HEK293 (cell line): ENCODE measurements at regions not wholly inside any gene's neighbourhood (a gene's known extent, or its start where the extent isn't known, plus 50 kb on each side); places are given as distances from the start of the nearest gene placed in this dataset.

Experiments
- CTCF ChIA-PET: fragments of 350-600 bp; formaldehyde crosslinking; extraction: SDS; loops from one replicate; lab custom pipeline; 2021; ENCODE audit warnings: antibody characterized with exemption; lab: Yijun Ruan, JAX
- POLR2A ChIA-PET: fragments of 300-600 bp; formaldehyde crosslinking; extraction: SDS; loops from one replicate; lab custom pipeline; 2020; ENCODE audit warnings: antibody characterized with exemption, inconsistent platforms; lab: Yijun Ruan, JAX
- H3K27ac ChIP-seq: fragments of 200-500 bp; sonication (Bioruptor generic); 2 replicates; pipeline ENCODE4 v1.5.1; 2014; ENCODE audit warnings: low read depth, low read length, control low read depth, inconsistent platforms; ENCODE audit errors: extremely low read depth
- H3K36me3 ChIP-seq, 2 experiments: fragments of 200-500 bp in 1 of 2; sonication (Bioruptor generic) in 1 of 2; 1 replicate in 1 of 2; 2 replicates in 1 of 2; pipeline ENCODE4 v1.5.1; 2014 to 2017; ENCODE audit warnings: inconsistent platforms in 2 of 2, low read length in 2 of 2; ENCODE audit not compliant: control insufficient read depth in 2 of 2, insufficient read depth in 1 of 2
- H3K4me1 ChIP-seq: fragments of 200-500 bp; sonication (Bioruptor generic); 2 replicates; pipeline ENCODE4 v1.5.1; 2014; ENCODE audit warnings: mild to moderate bottlenecking, low read length, inconsistent platforms; ENCODE audit not compliant: control insufficient read depth, insufficient read depth
- H3K4me3 ChIP-seq: 2 replicates; pipeline ENCODE4 v1.5.1; 2011; ENCODE audit warnings: low read depth, mild to moderate bottlenecking, control low read depth, low read length, moderate library complexity
- H3K9me3 ChIP-seq: fragments of 200-500 bp; sonication (Bioruptor generic); 2 replicates; pipeline ENCODE4 v1.5.1; 2014; ENCODE audit warnings: low read depth, low read length, inconsistent platforms; ENCODE audit not compliant: control insufficient read depth, insufficient read depth
- HOXD13 ChIP-seq: sonication (generic); formaldehyde crosslinking; IDR thresholded peaks from 2 replicates; pipeline ENCODE4 v1.8.0; 2022; ENCODE audit warnings: missing genetic modification reagents, borderline replicate concordance
- IKZF3 ChIP-seq: fragments of 450-650 bp; IDR thresholded peaks from 2 replicates; pipeline ENCODE4 v1.5.0; 2018; ENCODE audit warnings: missing biosample characterization, mild to moderate bottlenecking, missing genetic modification characterization, moderate library complexity
- YY2 ChIP-seq: fragments of 450-650 bp; formaldehyde crosslinking; IDR thresholded peaks from 2 replicates; pipeline ENCODE4 v1.5.1; 2016; ENCODE audit warnings: missing biosample characterization, missing genetic modification characterization
- ZNF169 ChIP-seq: fragments of 450-650 bp; formaldehyde crosslinking; IDR thresholded peaks from 2 replicates; pipeline ENCODE4 v1.5.1; 2016; ENCODE audit warnings: missing biosample characterization, missing genetic modification characterization
- ZNF175 ChIP-seq: fragments of 450-650 bp; formaldehyde crosslinking; IDR thresholded peaks from 2 replicates; pipeline ENCODE4 v1.5.1; 2016; ENCODE audit warnings: missing biosample characterization, missing genetic modification characterization
- ZNF24 ChIP-seq: fragments of 450-650 bp; formaldehyde crosslinking; IDR thresholded peaks from 2 replicates; pipeline ENCODE4 v1.5.1; 2016; ENCODE audit warnings: missing biosample characterization, missing genetic modification characterization
- ZNF311 ChIP-seq: fragments of 450-650 bp; formaldehyde crosslinking; IDR thresholded peaks from 2 replicates; pipeline ENCODE4 v1.5.1; 2017; ENCODE audit warnings: missing biosample characterization, missing genetic modification characterization, borderline replicate concordance
- ZNF394 ChIP-seq: fragments of 450-650 bp; formaldehyde crosslinking; IDR thresholded peaks from 2 replicates; pipeline ENCODE4 v1.5.1; 2016; ENCODE audit warnings: missing biosample characterization, missing genetic modification characterization, mild to moderate bottlenecking, moderate library complexity, borderline replicate concordance
- ZNF561 ChIP-seq: fragments of 450-650 bp; IDR thresholded peaks from 2 replicates; pipeline ENCODE4 v1.5.1; 2018; ENCODE audit warnings: missing biosample characterization, missing genetic modification characterization, borderline replicate concordance
- ZNF677 ChIP-seq: fragments of 450-650 bp; IDR thresholded peaks from 2 replicates; pipeline ENCODE4 v1.5.0; 2018; ENCODE audit warnings: missing biosample characterization, mild to moderate bottlenecking, missing genetic modification characterization, moderate library complexity
- ZNF777 ChIP-seq: fragments of 450-650 bp; formaldehyde crosslinking; IDR thresholded peaks from 2 replicates; pipeline ENCODE4 v1.5.1; 2017; ENCODE audit warnings: missing biosample characterization, missing genetic modification characterization, borderline replicate concordance
- TF ChIP-seq, protein P1 (sequence below): fragments of 450-650 bp; formaldehyde crosslinking; IDR thresholded peaks from 2 replicates; pipeline ENCODE4 v1.5.1; 2016; ENCODE audit warnings: missing biosample characterization, missing genetic modification characterization, low read depth
- TF ChIP-seq, protein P2 (sequence below): fragments of 450-650 bp; formaldehyde crosslinking; IDR thresholded peaks from 2 replicates; pipeline ENCODE4 v1.5.1; 2016; ENCODE audit warnings: missing biosample characterization, missing genetic modification characterization
- TF ChIP-seq, protein P3 (sequence below): fragments of 450-650 bp; formaldehyde crosslinking; IDR thresholded peaks from 2 replicates; pipeline ENCODE4 v1.5.1; 2017; ENCODE audit warnings: missing biosample characterization, missing genetic modification characterization
- TF ChIP-seq, protein P4 (sequence below): IDR thresholded peaks from 2 replicates; pipeline ENCODE4 v1.6.1; 2011; ENCODE audit warnings: mild to moderate bottlenecking, low read depth, low read length, borderline replicate concordance
- TF ChIP-seq, protein P5 (sequence below): fragments of 450-650 bp; formaldehyde crosslinking; conservative IDR thresholded peaks from 2 replicates; pipeline ENCODE4 v1.5.1; 2016; ENCODE audit warnings: low read depth, missing biosample characterization, missing genetic modification characterization
- TF ChIP-seq, protein P6 (sequence below): fragments of 450-650 bp; formaldehyde crosslinking; IDR thresholded peaks from 2 replicates; pipeline ENCODE4; 2016; ENCODE audit warnings: missing biosample characterization, missing genetic modification characterization
- TF ChIP-seq, protein P7 (sequence below): fragments of 450-650 bp; IDR thresholded peaks from 2 replicates; pipeline ENCODE4 v1.5.1; 2018; ENCODE audit warnings: missing biosample characterization, mild to moderate bottlenecking, missing genetic modification characterization

DNA sequence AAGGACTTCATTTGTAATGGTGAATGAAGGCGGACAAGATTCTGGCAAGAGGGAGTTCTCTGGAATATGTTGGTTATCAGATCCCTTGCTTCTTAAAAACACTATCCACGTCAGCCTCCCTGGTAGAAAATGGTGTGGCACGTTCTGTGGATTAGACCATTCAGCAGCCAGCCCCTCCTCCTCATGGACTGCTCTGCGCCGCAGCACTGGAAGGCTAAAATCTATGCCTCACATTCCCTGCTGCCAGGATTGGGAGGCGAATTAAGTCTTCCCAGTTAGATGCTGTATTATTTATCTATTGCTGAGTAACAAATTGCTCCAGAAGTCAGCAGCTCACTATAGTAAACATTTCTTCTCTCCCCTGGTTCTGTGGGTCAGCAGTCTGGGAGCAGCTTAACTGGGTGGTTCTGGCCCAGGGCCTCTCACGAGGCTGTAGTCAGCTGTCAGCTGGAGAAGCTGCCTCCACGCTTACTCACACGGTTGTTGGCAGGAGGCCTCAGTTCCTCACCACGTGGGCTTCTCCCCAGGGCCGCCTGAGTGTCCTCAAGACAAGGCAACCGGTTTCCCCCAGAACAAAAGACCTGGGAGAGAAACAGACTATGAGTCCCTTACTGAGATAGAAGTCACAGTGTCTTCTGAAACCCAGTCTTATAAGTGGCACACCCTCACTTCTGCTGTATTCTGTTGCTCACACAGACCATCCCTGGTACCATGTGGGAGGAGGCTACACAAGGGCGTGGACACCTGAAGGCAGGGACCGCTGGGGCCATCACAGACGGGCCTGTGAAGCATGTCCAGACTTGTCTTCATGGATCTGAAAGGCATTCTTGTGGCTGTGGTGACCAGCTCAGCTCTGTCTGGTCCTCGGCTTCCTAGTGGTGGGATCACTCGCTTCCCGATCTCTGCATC, 101.0 kb downstream of the NRN1 start:
- Histone ChIP-seq H3K4me1 (no peaks in the 10 kb centered on the region), H3K4me3 (no peak overlapping the region), H3K36me3 (no peaks in the 10 kb centered on the region), H3K27ac (no peak overlapping the region), H3K9me3 (no peaks in the 10 kb centered on the region)
- POLR2A ChIA-PET, result no interaction called here
- TF ChIP-seq, protein P1, sequence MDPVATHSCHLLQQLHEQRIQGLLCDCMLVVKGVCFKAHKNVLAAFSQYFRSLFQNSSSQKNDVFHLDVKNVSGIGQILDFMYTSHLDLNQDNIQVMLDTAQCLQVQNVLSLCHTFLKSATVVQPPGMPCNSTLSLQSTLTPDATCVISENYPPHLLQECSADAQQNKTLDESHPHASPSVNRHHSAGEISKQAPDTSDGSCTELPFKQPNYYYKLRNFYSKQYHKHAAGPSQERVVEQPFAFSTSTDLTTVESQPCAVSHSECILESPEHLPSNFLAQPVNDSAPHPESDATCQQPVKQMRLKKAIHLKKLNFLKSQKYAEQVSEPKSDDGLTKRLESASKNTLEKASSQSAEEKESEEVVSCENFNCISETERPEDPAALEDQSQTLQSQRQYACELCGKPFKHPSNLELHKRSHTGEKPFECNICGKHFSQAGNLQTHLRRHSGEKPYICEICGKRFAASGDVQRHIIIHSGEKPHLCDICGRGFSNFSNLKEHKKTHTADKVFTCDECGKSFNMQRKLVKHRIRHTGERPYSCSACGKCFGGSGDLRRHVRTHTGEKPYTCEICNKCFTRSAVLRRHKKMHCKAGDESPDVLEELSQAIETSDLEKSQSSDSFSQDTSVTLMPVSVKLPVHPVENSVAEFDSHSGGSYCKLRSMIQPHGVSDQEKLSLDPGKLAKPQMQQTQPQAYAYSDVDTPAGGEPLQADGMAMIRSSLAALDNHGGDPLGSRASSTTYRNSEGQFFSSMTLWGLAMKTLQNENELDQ (tag by site-specific recombination), result no peak
- TF ChIP-seq ZNF311 (no peak), ZNF561 (no peak), ZNF24 (tag by site-specific recombination) (no peak), ZNF777 (tag by site-specific recombination) (no peak), IKZF3 (tag by site-specific recombination) (no peak), YY2 (tag by site-specific recombination) (no peak), ZNF394 (tag by site-specific recombination) (no peak), ZNF677 (no peak), ZNF169 (tag by site-specific recombination) (no peak), ZNF175 (tag by site-specific recombination) (no peak), HOXD13 (CRISPR knock-in tag) (no peak)
- TF ChIP-seq, protein P2, sequence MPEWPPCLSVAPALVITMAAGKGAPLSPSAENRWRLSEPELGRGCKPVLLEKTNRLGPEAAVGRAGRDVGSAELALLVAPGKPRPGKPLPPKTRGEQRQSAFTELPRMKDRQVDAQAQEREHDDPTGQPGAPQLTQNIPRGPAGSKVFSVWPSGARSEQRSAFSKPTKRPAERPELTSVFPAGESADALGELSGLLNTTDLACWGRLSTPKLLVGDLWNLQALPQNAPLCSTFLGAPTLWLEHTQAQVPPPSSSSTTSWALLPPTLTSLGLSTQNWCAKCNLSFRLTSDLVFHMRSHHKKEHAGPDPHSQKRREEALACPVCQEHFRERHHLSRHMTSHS (tag by site-specific recombination), result no peak
- TF ChIP-seq, protein P3, sequence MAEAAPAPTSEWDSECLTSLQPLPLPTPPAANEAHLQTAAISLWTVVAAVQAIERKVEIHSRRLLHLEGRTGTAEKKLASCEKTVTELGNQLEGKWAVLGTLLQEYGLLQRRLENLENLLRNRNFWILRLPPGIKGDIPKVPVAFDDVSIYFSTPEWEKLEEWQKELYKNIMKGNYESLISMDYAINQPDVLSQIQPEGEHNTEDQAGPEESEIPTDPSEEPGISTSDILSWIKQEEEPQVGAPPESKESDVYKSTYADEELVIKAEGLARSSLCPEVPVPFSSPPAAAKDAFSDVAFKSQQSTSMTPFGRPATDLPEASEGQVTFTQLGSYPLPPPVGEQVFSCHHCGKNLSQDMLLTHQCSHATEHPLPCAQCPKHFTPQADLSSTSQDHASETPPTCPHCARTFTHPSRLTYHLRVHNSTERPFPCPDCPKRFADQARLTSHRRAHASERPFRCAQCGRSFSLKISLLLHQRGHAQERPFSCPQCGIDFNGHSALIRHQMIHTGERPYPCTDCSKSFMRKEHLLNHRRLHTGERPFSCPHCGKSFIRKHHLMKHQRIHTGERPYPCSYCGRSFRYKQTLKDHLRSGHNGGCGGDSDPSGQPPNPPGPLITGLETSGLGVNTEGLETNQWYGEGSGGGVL, result no peak
- TF ChIP-seq, protein P4, sequence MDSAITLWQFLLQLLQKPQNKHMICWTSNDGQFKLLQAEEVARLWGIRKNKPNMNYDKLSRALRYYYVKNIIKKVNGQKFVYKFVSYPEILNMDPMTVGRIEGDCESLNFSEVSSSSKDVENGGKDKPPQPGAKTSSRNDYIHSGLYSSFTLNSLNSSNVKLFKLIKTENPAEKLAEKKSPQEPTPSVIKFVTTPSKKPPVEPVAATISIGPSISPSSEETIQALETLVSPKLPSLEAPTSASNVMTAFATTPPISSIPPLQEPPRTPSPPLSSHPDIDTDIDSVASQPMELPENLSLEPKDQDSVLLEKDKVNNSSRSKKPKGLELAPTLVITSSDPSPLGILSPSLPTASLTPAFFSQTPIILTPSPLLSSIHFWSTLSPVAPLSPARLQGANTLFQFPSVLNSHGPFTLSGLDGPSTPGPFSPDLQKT, result no peak
- TF ChIP-seq, protein P5, sequence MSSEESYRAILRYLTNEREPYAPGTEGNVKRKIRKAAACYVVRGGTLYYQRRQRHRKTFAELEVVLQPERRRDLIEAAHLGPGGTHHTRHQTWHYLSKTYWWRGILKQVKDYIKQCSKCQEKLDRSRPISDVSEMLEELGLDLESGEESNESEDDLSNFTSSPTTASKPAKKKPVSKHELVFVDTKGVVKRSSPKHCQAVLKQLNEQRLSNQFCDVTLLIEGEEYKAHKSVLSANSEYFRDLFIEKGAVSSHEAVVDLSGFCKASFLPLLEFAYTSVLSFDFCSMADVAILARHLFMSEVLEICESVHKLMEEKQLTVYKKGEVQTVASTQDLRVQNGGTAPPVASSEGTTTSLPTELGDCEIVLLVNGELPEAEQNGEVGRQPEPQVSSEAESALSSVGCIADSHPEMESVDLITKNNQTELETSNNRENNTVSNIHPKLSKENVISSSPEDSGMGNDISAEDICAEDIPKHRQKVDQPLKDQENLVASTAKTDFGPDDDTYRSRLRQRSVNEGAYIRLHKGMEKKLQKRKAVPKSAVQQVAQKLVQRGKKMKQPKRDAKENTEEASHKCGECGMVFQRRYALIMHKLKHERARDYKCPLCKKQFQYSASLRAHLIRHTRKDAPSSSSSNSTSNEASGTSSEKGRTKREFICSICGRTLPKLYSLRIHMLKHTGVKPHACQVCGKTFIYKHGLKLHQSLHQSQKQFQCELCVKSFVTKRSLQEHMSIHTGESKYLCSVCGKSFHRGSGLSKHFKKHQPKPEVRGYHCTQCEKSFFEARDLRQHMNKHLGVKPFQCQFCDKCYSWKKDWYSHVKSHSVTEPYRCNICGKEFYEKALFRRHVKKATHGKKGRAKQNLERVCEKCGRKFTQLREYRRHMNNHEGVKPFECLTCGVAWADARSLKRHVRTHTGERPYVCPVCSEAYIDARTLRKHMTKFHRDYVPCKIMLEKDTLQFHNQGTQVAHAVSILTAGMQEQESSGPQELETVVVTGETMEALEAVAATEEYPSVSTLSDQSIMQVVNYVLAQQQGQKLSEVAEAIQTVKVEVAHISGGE (tag by site-specific recombination), result no peak
- TF ChIP-seq, protein P6, sequence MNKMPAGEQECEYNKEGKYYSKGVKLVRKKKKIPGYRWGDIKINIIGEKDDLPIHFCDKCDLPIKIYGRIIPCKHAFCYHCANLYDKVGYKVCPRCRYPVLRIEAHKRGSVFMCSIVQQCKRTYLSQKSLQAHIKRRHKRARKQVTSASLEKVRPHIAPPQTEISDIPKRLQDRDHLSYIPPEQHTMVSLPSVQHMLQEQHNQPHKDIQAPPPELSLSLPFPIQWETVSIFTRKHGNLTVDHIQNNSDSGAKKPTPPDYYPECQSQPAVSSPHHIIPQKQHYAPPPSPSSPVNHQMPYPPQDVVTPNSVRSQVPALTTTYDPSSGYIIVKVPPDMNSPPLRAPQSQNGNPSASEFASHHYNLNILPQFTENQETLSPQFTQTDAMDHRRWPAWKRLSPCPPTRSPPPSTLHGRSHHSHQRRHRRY, result no peak
- TF ChIP-seq, protein P7, sequence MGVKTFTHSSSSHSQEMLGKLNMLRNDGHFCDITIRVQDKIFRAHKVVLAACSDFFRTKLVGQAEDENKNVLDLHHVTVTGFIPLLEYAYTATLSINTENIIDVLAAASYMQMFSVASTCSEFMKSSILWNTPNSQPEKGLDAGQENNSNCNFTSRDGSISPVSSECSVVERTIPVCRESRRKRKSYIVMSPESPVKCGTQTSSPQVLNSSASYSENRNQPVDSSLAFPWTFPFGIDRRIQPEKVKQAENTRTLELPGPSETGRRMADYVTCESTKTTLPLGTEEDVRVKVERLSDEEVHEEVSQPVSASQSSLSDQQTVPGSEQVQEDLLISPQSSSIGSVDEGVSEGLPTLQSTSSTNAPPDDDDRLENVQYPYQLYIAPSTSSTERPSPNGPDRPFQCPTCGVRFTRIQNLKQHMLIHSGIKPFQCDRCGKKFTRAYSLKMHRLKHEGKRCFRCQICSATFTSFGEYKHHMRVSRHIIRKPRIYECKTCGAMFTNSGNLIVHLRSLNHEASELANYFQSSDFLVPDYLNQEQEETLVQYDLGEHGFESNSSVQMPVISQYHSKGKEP, result no peak
- CTCF ChIA-PET, result interaction anchor here (0.6 kb wide), 1 partner anchor 54 kb away, joined by 3 read pairs; no protein-coding TSS in a partner anchor
